H9 (cell line): ENCODE measurements at regions not wholly inside any gene's neighbourhood (a gene's known extent, or its start where the extent isn't known, plus 50 kb on each side); places are given as distances from the start of the nearest gene placed in this dataset.

Experiments used
- DNase-seq: peaks from one replicate; pipeline ENCODE4 v3.0.0-alpha.2; 2017
- H2AFZ ChIP-seq: one replicate; pipeline ENCODE4 v1.6.1; 2013; ENCODE audit warnings: mild to moderate bottlenecking, low read length, control low read depth, moderate library complexity
- H2AK5ac ChIP-seq: 2 replicates; pipeline ENCODE4 v1.6.1; 2013; ENCODE audit warnings: low read length, control low read depth, mixed read lengths; ENCODE audit not compliant: insufficient read length
- H2BK120ac ChIP-seq: one replicate; pipeline ENCODE4 v1.6.1; 2013; ENCODE audit warnings: low read depth, mild to moderate bottlenecking, low read length, control low read depth, inconsistent platforms; ENCODE audit not compliant: poor library complexity, severe bottlenecking
- H2BK12ac ChIP-seq: 2 replicates; pipeline ENCODE4 v1.6.1; 2013; ENCODE audit warnings: low read length, control low read depth, mixed read lengths, low read depth; ENCODE audit not compliant: insufficient read length
- H2BK15ac ChIP-seq: 2 replicates; pipeline ENCODE4 v1.6.1; 2013; ENCODE audit warnings: low read depth, low read length, control low read depth
- H2BK20ac ChIP-seq: one replicate; pipeline ENCODE4 v1.6.1; 2013; ENCODE audit warnings: low read depth, mild to moderate bottlenecking, low read length, control low read depth, inconsistent platforms; ENCODE audit not compliant: poor library complexity, severe bottlenecking
- H2BK5ac ChIP-seq: 2 replicates; pipeline ENCODE4 v1.6.1; 2013; ENCODE audit warnings: low read length, control low read depth, mixed read lengths; ENCODE audit not compliant: insufficient read length
- H3K14ac ChIP-seq: 2 replicates; pipeline ENCODE4 v1.6.1; 2013; ENCODE audit warnings: low read length, control low read depth; ENCODE audit not compliant: insufficient read depth
- H3K18ac ChIP-seq: 2 replicates; pipeline ENCODE4 v1.6.1; 2013; ENCODE audit warnings: low read depth, mild to moderate bottlenecking, mixed read lengths, low read length, control low read depth; ENCODE audit not compliant: insufficient read length
- H3K23ac ChIP-seq: 2 replicates; pipeline ENCODE4 v1.6.1; 2013; ENCODE audit warnings: low read length, control low read depth, mixed read lengths, low read depth; ENCODE audit not compliant: insufficient read length
- H3K23me2 ChIP-seq: 2 replicates; pipeline ENCODE4 v1.6.1; 2013; ENCODE audit warnings: low read depth, mild to moderate bottlenecking, mixed read lengths, low read length, control low read depth; ENCODE audit not compliant: insufficient read length, poor library complexity, severe bottlenecking
- H3K27ac ChIP-seq: 2 replicates; pipeline ENCODE4 v1.5.1; 2013; ENCODE audit warnings: low read length, control low read depth, mixed read lengths, low read depth; ENCODE audit not compliant: insufficient read length
- H3K27me3 ChIP-seq: 2 replicates; pipeline ENCODE4 v1.6.1; 2013; ENCODE audit warnings: low read length, control low read depth, inconsistent platforms; ENCODE audit not compliant: insufficient read depth
- H3K4ac ChIP-seq: 2 replicates; pipeline ENCODE4 v1.6.1; 2013; ENCODE audit warnings: low read depth, mild to moderate bottlenecking, control low read depth, inconsistent platforms, low read length, moderate library complexity
- H3K4me1 ChIP-seq: 2 replicates; pipeline ENCODE4 v1.6.1; 2013; ENCODE audit warnings: low read length, control low read depth, inconsistent platforms; ENCODE audit not compliant: insufficient read depth
- H3K4me2 ChIP-seq: 2 replicates; pipeline ENCODE4 v1.6.1; 2013; ENCODE audit warnings: low read length, control low read depth, mixed read lengths; ENCODE audit not compliant: insufficient read length, insufficient read depth
- H3K56ac ChIP-seq: 2 replicates; pipeline ENCODE4 v1.6.1; 2013; ENCODE audit warnings: low read depth, mild to moderate bottlenecking, mixed read lengths, low read length, control low read depth; ENCODE audit not compliant: insufficient read length
- H3K79me1 ChIP-seq: 2 replicates; pipeline ENCODE4 v1.6.1; 2013; ENCODE audit warnings: low read depth, mild to moderate bottlenecking, moderate library complexity, low read length, control low read depth, inconsistent platforms; ENCODE audit not compliant: insufficient read depth, poor library complexity, severe bottlenecking
- H3K79me2 ChIP-seq: 2 replicates; pipeline ENCODE4 v1.6.1; 2013; ENCODE audit warnings: low read length, control low read depth, inconsistent platforms; ENCODE audit not compliant: insufficient read depth
- H3K9ac ChIP-seq: 2 replicates; pipeline ENCODE4 v1.6.1; 2013; ENCODE audit warnings: low read length, control low read depth, mixed read lengths; ENCODE audit not compliant: insufficient read length; ENCODE audit errors: extremely low read depth
- H3K9me3 ChIP-seq: one replicate; pipeline ENCODE4 v1.6.1; 2013; ENCODE audit warnings: low read depth, low read length, inconsistent platforms; ENCODE audit not compliant: control insufficient read depth
- H3T11ph ChIP-seq: one replicate; pipeline ENCODE4 v1.6.1; 2013; ENCODE audit warnings: mild to moderate bottlenecking, low read length, control low read depth, inconsistent platforms
- H4K20me1 ChIP-seq: one replicate; pipeline ENCODE4 v1.6.1; 2013; ENCODE audit not compliant: control insufficient read depth, insufficient read length, insufficient read depth
- H4K5ac ChIP-seq: 2 replicates; pipeline ENCODE4 v1.6.1; 2013; ENCODE audit warnings: low read depth, mild to moderate bottlenecking, mixed read lengths, low read length, control low read depth; ENCODE audit not compliant: insufficient read length
- H4K8ac ChIP-seq: replicated peaks from 2 replicates; pipeline ENCODE4 v1.6.1; 2013; ENCODE audit warnings: low read length, control low read depth, mixed read lengths, low read depth; ENCODE audit not compliant: insufficient read length
- H4K91ac ChIP-seq: 2 replicates; pipeline ENCODE4 v1.6.1; 2013; ENCODE audit warnings: low read depth, mild to moderate bottlenecking, moderate library complexity, mixed read lengths, low read length, control low read depth; ENCODE audit not compliant: insufficient read length
- H3K27ac Mint-ChIP-seq, 3 experiments: 2 replicates in 2 of 3; 3 replicates in 1 of 3; pipeline ENCODE4 v1.8.0; 2020 to 2021; ENCODE audit warnings: mixed read lengths in 3 of 3, mild to moderate bottlenecking in 1 of 3, moderate library complexity in 1 of 3
- H3K27me3 Mint-ChIP-seq: 2 replicates; pipeline ENCODE4 v1.8.0; 2021; ENCODE audit warnings: low read depth, mild to moderate bottlenecking, moderate library complexity, mixed read lengths
- H3K36me3 Mint-ChIP-seq, 3 experiments: 2 replicates in 2 of 3; 3 replicates in 1 of 3; pipeline ENCODE4 v1.8.0; 2020 to 2021; ENCODE audit warnings: low read depth in 3 of 3, mixed read lengths in 3 of 3; ENCODE audit not compliant: insufficient read depth in 1 of 3
- H3K4me1 Mint-ChIP-seq, 2 experiments: 2 replicates each; pipeline ENCODE4 v1.8.0; 2020; ENCODE audit warnings: mixed read lengths in 2 of 2
- H3K4me3 Mint-ChIP-seq, 2 experiments: 2 replicates in 1 of 2; 3 replicates in 1 of 2; pipeline ENCODE4 v1.8.0; 2020 to 2021; ENCODE audit warnings: mild to moderate bottlenecking in 2 of 2, mixed read lengths in 2 of 2, moderate library complexity in 1 of 2
- H3K9me3 Mint-ChIP-seq, 2 experiments: 2 replicates in 1 of 2; 3 replicates in 1 of 2; pipeline ENCODE4 v1.8.0; 2020; ENCODE audit warnings: mild to moderate bottlenecking in 2 of 2, mixed read lengths in 2 of 2, moderate library complexity in 1 of 2
- WGBS: extraction: QIAGEN DNeasy Blood & Tissue Kit; methylation state at CpG from one replicate; pipeline ENCODE4 v1.1.7; 2013; ENCODE audit warnings: missing lambda C conversion rate, low lambda C conversion rate, mixed read lengths; ENCODE audit not compliant: insufficient read length; ENCODE audit errors: extremely low coverage; 5-methylcytosine and 5-hydroxymethylcytosine counted together
- TF ChIP-seq, protein P1 (sequence below): fragments of 200-600 bp; sonication (generic); conservative IDR thresholded peaks from 3 replicates; pipeline ENCODE4 v1.8.0; 2021; ENCODE audit warnings: antibody characterized with exemption, mild to moderate bottlenecking

DNA sequence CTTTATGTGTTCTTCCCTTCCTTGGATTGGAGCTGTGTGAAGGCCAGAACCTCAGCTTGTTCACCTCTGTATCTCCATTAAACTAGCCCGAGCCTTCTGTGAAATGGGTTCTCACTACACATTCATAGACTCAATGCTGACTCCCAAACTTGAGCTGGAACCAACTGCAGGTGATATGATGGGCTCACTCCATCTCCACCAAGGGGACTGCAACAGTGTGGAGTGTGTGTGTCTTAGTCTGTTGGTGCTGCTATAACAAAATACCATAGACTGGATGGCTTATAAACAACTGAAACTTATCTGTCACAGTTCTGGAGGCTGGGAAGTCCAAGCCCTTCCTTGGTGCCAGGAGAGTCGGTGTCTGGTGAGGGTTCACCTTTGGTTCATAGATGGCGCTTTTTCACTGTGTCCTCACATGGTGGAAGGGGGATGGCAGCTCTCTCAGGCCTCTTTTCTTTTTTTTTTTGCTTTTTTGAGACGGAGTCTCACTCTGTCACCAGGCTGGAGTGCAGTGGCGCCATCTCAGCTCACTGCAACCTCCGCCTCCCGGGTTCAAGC is 94.2 kb upstream of the MAP4K3 start:
- no peak overlapping the region for H3K27ac Mint-ChIP-seq
- Histone ChIP-seq H3K23me2 (no peaks in the 10 kb centered on the region), H3K79me2 (no peaks in the 10 kb centered on the region), H2BK120ac (no peak overlapping the region), H3T11ph (no peak overlapping the region), H4K5ac (no peak overlapping the region), H3K9ac (no peak overlapping the region), H3K4me2 (no peak overlapping the region), H4K20me1 (no peaks in the 10 kb centered on the region), H2BK15ac (no peak overlapping the region), H3K79me1 (no peaks in the 10 kb centered on the region), H2BK5ac (no peak overlapping the region), H3K14ac (no peak overlapping the region), H3K56ac (no peak overlapping the region), H3K27ac (no peak overlapping the region), H2AK5ac (no peak overlapping the region), H2BK20ac (no peak overlapping the region), H2BK12ac (no peak overlapping the region), H3K27me3 (no peaks in the 10 kb centered on the region), H3K18ac (no peak overlapping the region), H2AFZ (no peak overlapping the region), H4K8ac (no peak overlapping the region), H4K91ac (no peak overlapping the region), H3K4me1 (peaks cover 4% of the 10 kb centered on the region; the same call in 1 of the 2 replicates), H3K9me3 (no peaks in the 10 kb centered on the region), H3K23ac (no peak overlapping the region), H3K4ac (no peak overlapping the region)
- no CpG with 5 or more reads among the region's 7 CpGs for WGBS
- no peak for DNase-seq
- peaks cover 5 to 9% of the 10 kb centered on the region in 2 experiments; a peak in 2 of 5 replicates for H3K9me3 Mint-ChIP-seq
- peaks cover 3 to 10% (median 10%) of the 10 kb centered on the region in 3 experiments; a peak in 5 of 7 replicates for H3K36me3 Mint-ChIP-seq
- H3K4me1 Mint-ChIP-seq: peaks cover 11 to 17% of the 10 kb centered on the region in 2 experiments
- TF ChIP-seq, protein P1, sequence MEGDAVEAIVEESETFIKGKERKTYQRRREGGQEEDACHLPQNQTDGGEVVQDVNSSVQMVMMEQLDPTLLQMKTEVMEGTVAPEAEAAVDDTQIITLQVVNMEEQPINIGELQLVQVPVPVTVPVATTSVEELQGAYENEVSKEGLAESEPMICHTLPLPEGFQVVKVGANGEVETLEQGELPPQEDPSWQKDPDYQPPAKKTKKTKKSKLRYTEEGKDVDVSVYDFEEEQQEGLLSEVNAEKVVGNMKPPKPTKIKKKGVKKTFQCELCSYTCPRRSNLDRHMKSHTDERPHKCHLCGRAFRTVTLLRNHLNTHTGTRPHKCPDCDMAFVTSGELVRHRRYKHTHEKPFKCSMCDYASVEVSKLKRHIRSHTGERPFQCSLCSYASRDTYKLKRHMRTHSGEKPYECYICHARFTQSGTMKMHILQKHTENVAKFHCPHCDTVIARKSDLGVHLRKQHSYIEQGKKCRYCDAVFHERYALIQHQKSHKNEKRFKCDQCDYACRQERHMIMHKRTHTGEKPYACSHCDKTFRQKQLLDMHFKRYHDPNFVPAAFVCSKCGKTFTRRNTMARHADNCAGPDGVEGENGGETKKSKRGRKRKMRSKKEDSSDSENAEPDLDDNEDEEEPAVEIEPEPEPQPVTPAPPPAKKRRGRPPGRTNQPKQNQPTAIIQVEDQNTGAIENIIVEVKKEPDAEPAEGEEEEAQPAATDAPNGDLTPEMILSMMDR: no peak
- H3K27me3 Mint-ChIP-seq: no peaks in the 10 kb centered on the region
- H3K4me3 Mint-ChIP-seq: no peak overlapping the region
